HG02938 (cell line): ENCODE measurements at regions not wholly inside any gene's neighbourhood (a gene's known extent, or its start where the extent isn't known, plus 50 kb on each side); places are given as distances from the start of the nearest gene placed in this dataset.
"Not testable (repeated sequence)": the region's sequence is repeated elsewhere in the genome, so short reads cannot be mapped to it uniquely, and the experiment has no call there.

ENCODE experiments used
- ATAC-seq: cut with Tn5 transposase; IDR thresholded peaks from one replicate; pipeline ENCODE4 v1.9.1; 2021; ENCODE audit warnings: mild to moderate bottlenecking, moderate library complexity; ENCODE audit not compliant: unreplicated experiment

GRCh38 chr6:126890055-126890454, 228.4 kb upstream of the RSPO3 start:
- ATAC-seq, result no peak

GRCh38 chr6:126891158-126891557, 227.3 kb upstream of the RSPO3 start:
- ATAC-seq, result no peak

DNA sequence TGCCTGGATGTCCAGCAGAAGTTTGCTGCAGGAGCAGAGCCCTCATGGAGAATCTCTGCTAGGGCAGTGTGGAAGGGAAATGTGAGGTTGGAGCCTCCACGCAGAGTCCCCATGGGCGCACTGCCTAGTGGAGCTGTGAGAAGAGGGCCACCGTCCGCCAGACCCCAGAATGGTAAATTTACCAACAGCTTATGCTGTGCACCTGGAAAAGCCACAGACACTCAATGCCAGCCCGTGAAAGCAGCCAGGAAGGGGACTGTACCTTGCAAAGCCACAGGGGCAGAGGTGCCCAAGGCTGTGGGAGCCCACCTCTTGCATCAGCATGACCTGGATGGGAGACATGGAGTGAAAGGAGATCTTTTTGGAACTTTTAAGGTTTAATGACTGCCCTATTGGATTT, 225.6 kb upstream of the RSPO3 start:
- ATAC-seq, result not testable (repeated sequence)

- ATAC-seq, result no peak
Measured at GRCh38 chr6:126897758-126898157, 220.7 kb upstream of the RSPO3 start.

DNA sequence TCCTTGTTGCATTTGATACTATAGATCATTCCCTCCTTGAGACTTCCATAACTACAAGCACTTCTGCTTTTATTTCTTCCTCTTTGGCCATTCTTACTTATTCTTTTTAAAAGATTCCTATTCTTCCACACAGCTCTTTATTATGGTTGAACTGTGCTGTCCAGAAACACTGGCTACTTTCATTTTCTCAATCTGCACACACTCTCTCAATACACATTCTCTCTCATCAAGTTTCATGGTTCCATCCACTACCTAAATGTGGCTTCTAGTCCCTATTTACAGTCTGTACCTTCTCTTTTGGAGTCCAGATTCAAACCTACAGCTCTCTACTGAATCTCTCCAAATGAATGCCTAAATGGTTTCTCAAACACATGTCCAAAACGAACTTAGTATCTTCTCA, 214.3 kb upstream of the RSPO3 start:
- ATAC-seq, result no peak

DNA sequence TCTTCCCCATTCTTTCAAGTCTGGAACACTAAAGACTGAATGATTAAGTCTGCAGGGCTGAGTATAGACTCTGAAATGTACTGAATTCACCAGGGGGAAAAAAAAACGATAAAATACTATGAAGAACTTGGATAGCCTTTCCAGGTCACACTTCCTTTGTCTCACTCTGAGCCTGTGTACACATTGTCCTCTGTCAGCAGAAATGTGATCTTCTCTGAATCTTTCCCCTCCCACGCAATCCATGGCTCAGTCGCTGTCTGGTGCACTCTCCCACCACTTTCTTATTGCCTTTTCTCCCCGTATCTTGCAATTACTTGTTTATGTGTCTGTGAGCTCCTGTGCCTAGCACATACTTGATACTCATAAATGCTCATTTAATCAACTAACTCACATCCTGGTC, 212.6 kb upstream of the RSPO3 start:
- no peak for ATAC-seq

DNA sequence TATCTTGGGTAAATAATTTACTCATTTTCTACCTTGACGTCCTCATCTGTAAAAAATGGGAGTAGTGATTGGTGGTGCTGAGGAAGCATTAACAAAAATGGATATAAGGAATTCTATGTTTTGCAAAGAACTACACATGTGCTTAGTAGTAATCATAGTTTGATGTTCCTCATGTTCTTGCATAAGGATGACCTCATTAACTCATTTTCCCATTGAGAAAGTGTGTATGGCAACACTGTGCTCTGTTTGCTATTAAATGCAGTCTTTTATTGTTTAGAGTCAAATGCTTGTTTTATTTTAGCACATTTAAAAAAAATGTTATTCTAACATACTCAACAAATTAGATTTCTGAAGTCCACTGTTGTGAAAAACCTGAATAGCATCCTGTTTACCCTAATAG, 211.2 kb upstream of the RSPO3 start:
- no peak for ATAC-seq

DNA sequence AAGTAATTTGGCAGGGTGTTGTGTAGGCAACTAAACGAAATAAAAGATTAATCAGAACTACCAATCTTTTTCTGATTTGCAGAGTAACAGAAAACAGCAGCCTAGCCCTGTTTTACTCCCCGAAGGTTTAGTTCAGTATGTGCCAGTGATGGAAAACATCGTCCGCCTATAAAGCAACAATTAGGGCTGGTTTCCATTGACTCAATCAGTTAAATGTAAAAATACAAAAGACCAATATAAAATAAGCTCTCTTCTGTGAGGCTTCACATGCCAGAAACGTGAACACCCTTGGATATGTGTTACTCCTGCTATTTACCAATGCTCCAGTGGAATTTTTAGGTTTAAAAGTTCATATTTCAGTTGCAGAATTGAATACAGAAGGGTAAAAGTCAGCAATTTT, 210.5 kb upstream of the RSPO3 start:
- no peak for ATAC-seq

DNA sequence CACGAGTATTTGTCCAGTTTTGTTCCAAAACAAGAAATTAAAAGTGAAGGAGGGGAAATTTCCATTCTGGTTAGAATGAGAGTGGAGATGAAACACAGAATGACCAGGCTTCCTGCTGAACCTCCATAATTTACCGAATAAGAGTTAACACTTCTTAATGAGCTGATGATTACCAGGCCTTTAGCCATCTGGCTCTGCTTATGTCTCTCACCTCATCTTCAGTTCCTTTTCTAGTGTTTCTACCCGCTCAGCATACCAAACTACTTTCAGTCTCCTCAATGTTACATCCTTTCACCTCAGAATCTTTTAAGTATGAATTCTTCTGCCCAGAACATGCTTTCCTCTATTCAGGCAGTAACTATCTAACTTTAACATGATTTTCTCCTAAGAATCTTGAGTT, 209.0 kb upstream of the RSPO3 start:
- peak; percentile 40 for ATAC-seq

- ATAC-seq, result no peak
Measured at GRCh38 chr6:126913651-126914050, 204.8 kb upstream of the RSPO3 start.

- no peak for ATAC-seq
Measured at GRCh38 chr6:126914172-126914571, 204.3 kb upstream of the RSPO3 start.

GRCh38 chr6:126914801-126915200, 203.7 kb upstream of the RSPO3 start:
- ATAC-seq, result no peak

- ATAC-seq, result no peak
Measured at GRCh38 chr6:126919947-126920346, 198.5 kb upstream of the RSPO3 start.

- no peak for ATAC-seq
Measured at GRCh38 chr6:126923807-126924206, 194.7 kb upstream of the RSPO3 start.

DNA sequence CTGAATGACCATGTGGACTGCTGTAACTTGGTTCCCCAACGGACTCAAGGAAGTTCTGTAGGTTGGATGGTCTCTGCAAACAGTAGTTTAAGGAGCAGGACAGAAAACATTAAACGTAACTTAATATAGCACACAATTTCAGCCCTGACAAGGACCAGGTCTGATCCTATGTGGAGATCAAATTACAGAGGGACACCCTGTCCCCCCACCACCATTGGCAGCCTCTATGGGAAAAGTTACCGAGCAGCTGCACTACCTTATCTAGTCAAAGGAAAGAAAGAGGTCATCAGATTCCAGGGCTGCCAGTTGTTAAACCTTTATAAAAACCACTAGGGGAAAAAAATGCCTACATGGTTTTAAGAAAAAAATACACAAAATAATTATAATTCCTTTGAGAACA, 191.5 kb upstream of the RSPO3 start:
- ATAC-seq, result no peak

- no peak for ATAC-seq
Measured at GRCh38 chr6:126927841-126928240, 190.6 kb upstream of the RSPO3 start.

- no peak for ATAC-seq
Measured at GRCh38 chr6:126937426-126937825, 181.0 kb upstream of the RSPO3 start.

DNA sequence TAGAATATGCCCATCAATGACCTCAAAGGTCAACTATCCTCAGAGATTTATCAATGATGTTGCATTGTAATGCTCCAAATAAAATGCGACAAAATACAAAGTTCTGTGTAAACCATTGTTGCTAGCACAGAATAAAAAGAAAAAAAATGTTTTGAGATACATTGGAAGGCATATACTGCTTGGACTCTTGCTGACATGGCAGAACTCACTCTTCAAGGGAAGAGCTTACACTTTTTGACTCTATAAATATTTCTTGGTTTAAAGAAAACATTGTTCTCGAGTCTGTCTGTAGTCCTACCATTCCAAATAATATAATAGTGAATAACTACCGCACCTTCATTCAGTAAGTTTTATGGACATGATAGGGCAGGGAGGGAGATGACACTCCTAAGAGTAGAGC, 178.7 kb upstream of the RSPO3 start:
- ATAC-seq, result no peak

DNA sequence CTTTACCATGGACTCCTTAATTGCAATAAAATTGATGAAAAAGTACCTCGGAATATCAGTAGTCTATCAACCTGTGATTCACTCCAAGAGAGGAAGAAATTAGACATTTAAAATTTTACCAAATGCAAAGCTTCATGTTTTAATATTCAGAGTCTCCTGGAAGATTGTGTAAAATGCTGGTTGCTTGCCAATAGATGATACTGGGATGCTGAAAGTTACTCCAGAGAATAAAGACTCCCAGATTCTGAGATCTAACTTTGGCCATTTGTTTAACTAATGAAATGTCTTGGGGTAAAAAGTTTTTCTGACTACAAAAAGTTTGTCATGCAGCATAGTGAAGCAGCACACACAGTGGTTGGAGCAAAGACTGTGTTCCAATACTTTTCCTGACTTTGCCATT, 176.7 kb upstream of the RSPO3 start:
- ATAC-seq, result no peak

DNA sequence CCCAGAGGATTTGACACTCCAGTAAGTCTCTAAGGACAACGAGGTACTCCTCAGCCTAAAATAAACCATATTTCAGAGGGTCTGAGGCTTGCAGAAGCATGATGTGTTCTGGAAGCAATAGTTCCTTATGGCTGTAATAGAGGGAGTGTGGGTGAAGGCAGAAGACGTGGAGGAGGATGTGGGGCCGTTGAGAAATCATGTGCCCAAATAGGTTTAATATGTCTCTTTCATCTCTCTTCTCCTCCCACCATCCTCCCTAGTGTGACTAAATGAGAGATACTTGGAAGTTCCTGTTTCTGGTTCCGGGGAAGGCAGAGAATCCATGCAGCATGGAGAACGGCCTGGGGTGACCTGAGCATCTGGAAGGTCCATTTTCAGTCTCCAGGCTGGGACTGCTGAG, 174.0 kb upstream of the RSPO3 start:
- no peak for ATAC-seq

DNA sequence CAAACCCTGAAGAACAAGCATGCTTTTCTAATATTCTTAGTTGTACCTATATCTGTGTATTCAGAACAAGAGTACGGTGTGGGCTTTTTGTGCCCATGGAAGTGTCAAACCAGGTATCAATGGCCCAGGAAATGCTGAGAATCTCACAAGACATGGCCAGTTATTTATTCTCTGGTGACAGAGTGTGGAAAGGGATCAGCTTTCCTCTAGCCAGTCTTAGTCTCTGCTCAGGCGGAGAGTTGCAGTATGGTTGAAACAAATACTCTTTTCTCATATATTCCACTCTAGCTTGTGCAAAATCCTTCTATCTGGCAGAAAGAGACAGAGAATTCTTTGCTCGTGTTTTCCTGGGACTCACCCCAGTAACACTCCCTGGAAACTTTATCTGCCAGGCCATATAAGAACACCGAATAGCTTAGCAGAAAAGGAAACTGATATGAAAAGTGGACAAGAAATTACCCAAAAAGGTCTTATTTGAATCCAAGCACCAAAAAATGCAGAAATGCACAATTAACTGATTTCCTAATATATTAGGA, 173.3 kb upstream of the RSPO3 start:
- ATAC-seq, result no peak

- ATAC-seq, result no peak
Measured at GRCh38 chr6:126945812-126946360, 172.6 kb upstream of the RSPO3 start.

DNA sequence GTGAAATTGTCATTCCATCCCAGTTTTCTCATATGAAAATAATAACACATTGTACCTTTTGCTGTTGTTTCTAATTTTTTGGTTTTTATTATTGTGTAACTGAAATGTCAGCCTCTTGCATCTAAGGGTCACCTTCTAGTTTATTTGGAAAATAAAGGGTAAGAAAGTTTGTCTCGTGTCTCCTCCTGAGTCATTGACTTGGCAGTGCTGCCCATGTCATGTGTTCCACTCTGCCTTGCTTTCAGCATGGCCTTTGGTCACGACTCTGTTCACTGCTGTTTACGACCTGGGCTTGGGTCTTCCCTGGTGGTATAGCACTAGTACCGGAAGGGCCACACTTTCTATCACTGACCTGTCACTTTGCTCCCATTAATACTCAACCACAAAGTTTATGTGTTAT, 171.4 kb upstream of the RSPO3 start:
- ATAC-seq, result no peak
